ENCODE measurements at regions not wholly inside any gene's neighbourhood (a gene's known extent, or its start where the extent isn't known, plus 50 kb on each side); places are given as distances from the start of the nearest gene placed in this dataset.

DNA sequence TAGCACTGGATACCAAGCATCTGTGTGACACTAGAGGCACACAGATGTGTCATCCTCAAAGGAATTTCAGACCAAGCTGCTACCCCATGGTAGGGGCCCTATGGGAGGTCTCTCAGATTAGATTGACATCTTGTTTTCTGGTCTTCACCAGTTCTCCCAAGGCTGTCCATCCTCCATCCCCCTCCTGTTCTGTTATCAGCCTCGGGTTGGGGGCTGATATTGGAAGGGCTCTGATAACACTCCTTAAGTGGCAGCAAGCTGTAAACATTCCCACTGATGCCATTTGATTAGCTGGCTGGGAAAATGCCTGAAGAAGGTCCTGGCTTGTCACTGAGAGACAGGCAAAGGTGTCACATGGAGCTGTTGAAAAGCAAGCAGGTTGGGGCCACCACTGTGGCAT is 185.9 kb upstream of the RBM19 start:
- TF ChIP-seq, protein P1, sequence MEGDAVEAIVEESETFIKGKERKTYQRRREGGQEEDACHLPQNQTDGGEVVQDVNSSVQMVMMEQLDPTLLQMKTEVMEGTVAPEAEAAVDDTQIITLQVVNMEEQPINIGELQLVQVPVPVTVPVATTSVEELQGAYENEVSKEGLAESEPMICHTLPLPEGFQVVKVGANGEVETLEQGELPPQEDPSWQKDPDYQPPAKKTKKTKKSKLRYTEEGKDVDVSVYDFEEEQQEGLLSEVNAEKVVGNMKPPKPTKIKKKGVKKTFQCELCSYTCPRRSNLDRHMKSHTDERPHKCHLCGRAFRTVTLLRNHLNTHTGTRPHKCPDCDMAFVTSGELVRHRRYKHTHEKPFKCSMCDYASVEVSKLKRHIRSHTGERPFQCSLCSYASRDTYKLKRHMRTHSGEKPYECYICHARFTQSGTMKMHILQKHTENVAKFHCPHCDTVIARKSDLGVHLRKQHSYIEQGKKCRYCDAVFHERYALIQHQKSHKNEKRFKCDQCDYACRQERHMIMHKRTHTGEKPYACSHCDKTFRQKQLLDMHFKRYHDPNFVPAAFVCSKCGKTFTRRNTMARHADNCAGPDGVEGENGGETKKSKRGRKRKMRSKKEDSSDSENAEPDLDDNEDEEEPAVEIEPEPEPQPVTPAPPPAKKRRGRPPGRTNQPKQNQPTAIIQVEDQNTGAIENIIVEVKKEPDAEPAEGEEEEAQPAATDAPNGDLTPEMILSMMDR (IDR thresholded peaks at IDR 0.05), result no peak
- TF ChIP-seq POLR2A (IDR thresholded peaks at IDR 0.05), result no peak

Data from uterus (tissue), 2 donors.